PC-9 (cell line): ENCODE measurements at regions not wholly inside any gene's neighbourhood (a gene's known extent, or its start where the extent isn't known, plus 50 kb on each side); places are given as distances from the start of the nearest gene placed in this dataset.

Source experiments
- CTCF ChIP-seq: fragments of 200-600 bp; sonication (generic); conservative IDR thresholded peaks from 2 replicates; pipeline ENCODE4 v1.6.1; 2017; ENCODE audit warnings: mixed run types, antibody characterized with exemption, mild to moderate bottlenecking, moderate library complexity
- EZH2 ChIP-seq: fragments of 200-600 bp; sonication (generic); IDR thresholded peaks from 2 replicates; pipeline ENCODE4 v1.8.0; 2017; ENCODE audit warnings: antibody characterized with exemption, low read depth

GRCh38 chr14:25861406-25861805, 736.4 kb downstream of the NOVA1 start:
- TF ChIP-seq CTCF (no peak), EZH2 (no peak)
